Activated CD4-positive, alpha-beta T cell treated with anti-CD3 and anti-CD28 coated beads, Interleukin-2, Interleukin-6, amounts not matched to agents 100 ng/mL and 50 ng/mL, durations not matched to agents 16 hours and 8 hours (primary cell): ENCODE measurements at regions not wholly inside any gene's neighbourhood (a gene's known extent, or its start where the extent isn't known, plus 50 kb on each side); places are given as distances from the start of the nearest gene placed in this dataset.
"Not testable (repeated sequence)": the region's sequence is repeated elsewhere in the genome, so short reads cannot be mapped to it uniquely, and the experiment has no call there.

Experiments
- DNase-seq: peaks from one replicate; pipeline ENCODE4 v3.0.0-alpha.2; 2020

DNA sequence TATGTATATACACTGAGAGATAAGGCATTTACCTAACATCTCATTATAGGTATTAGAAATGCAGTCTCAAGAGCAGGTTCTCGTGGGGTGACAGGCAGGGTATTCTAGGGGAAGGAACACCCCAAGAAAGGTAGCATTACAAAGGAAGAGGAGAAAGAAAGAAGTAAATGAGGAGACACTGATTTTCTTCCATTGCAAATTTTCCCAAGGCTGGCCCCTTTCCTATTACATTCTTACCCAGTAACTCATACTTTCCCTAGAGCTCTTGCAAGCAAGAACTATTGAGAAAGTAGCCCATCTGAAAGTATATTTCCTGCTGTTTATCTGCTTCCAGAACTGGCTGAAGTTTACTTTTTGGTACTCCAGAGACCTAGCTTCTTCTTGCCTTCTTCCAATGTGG is 287.0 kb downstream of the ZNF326 start:
- not testable (repeated sequence) for DNase-seq

DNA sequence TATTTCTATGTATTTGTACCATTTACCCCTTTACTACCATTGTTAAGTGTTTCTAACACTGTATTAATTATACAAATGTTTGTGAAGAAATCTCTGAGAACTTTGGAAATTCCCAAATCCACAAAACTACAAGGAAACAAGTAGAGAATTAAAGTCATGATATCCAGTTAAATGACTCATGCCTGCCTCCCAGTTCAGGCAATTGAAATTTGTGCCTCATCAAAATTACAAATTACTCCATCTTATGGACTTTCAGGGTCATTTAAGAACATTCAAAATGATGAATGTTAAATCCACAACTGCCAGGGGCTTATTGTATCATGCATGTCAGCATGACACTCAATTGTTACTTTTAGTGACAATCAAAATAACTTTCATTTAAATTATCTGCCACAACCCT is 282.4 kb downstream of the ZNF326 start:
- DNase-seq = no peak

- DNase-seq = no peak
These were observed 279.5 kb downstream of the ZNF326 start for GRCh38 chr1:90274376-90274775.

DNA sequence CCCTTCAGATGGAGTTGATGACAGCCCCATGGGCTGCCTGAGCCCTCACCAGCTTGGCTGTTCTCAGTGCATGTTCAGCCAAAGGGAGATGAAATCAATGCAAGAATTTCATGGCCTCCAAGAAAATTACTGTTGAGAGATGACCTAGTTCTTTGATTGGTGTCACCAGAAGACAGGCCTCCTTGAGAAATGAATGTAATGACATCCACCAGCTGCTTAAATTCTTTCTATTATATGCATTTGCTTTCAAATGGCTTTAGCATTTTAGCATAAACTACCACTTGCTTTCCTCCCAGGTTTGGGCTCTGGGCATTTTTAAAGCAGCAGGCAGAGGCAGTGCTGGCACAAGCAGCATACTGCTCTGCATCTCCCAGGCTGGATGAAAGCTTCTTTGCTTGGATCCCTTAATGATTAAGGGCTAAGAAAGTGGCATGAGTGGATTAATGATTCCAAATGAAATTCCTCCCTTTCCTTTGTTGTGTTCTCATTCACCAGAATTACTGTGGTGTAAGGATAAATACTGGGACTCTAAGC is 278.4 kb downstream of the ZNF326 start:
- no peak for DNase-seq

GRCh38 chr1:90262791-90263190 is 267.9 kb downstream of the ZNF326 start:
- DNase-seq = no peak

- no peak for DNase-seq
These were observed 267.4 kb downstream of the ZNF326 start for GRCh38 chr1:90262286-90262685.

DNA sequence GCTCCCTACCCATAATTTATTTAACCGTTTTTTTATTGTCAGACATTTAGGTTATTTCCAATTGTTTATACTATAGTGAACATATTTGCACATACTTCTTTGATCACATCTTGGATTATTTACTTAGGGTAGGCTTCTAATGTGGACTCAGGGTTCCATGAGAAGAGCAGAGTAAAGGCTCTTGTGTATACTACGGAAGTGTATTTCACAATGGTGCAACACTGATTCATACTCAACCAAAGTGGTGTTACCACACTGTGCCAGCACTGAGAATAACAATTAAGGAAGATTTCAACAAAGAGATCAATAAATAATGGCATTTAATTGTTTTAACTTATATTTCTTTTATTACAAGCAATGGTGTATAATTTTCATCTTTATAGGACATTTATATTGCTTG is 251.2 kb downstream of the ZNF326 start:
- no peak for DNase-seq

- no peak for DNase-seq
These were observed 241.6 kb downstream of the ZNF326 start for GRCh38 chr1:90236493-90236892.

- DNase-seq = no peak
These were observed 228.5 kb downstream of the ZNF326 start for GRCh38 chr1:90223401-90223800.

DNA sequence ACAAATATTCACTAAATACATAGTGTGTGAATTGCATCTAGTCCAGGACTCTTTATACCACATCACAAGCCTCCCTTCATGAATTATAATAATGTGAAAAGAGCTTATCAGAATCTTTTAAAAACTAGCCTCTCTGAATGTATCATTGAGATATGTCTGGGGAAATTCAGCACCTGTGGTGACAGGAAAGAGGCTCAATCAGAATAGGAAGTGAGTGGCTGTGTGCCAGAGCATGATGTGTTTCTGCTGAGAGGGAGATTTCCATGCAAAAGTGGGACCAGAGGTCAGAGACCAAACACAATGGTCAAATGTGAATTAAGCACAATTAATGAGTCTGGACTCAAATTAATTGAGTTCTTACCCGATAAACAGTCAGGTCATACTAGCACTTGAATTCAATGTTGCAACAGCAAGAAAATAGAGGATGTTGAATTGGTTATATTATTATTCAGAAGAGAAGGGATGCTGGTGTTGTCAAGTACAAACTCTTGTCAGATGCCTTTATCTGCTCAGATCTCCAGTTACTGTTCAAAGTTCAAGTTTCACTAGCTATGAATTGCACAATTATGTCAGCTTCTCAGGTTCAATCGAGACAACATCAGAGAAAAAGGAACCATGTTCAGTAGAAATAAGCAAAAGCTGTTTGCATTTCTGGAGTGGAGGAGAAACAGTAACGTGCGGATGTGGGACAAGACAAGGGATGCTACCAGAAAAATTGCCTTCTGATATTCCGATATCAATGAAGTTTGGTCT is 226.2 kb downstream of the ZNF326 start:
- DNase-seq = no peak

GRCh38 chr1:90220496-90220895 is 225.6 kb downstream of the ZNF326 start:
- DNase-seq = no peak

DNA sequence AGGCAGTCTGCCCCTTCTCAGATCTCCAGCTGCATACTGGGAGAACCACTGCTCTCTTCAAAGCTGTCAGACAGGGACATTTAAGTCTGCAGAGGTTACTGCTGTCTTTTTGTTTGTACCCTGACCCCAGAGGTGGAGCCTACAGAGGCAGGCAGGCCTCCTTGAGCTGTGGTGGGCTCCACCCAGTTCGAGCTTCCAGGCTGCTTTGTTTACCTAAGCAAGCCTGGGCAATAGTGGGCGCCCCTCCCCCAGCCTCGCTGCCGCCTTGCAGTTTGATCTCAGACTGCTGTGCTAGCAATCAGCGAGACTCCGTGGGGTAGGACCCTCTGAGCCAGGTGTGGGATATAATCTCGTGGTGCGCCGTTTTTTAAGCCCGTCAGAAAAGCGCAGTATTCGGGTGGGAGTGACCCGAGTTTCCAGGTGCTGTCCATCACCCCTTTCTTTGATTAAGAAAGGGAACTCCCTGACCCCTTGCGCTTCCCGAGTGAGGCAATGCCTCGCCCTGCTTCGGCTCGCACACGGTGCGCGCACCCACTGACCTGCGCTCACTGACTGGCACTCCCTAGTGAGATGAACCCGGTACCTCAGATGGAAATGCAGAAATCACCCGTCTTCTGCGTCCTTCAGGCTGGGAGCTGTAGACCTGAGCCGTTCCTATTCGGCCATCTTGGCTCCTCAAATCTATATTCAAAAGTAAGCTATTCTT is 224.4 kb downstream of the ZNF326 start:
- not testable (repeated sequence) for DNase-seq

- DNase-seq = no peak
These were observed 216.0 kb downstream of the ZNF326 start for GRCh38 chr1:90210633-90211491.

GRCh38 chr1:90208949-90209348 is 214.0 kb downstream of the ZNF326 start:
- no peak for DNase-seq

GRCh38 chr1:90206260-90206659 is 211.3 kb downstream of the ZNF326 start:
- DNase-seq = no peak

DNA sequence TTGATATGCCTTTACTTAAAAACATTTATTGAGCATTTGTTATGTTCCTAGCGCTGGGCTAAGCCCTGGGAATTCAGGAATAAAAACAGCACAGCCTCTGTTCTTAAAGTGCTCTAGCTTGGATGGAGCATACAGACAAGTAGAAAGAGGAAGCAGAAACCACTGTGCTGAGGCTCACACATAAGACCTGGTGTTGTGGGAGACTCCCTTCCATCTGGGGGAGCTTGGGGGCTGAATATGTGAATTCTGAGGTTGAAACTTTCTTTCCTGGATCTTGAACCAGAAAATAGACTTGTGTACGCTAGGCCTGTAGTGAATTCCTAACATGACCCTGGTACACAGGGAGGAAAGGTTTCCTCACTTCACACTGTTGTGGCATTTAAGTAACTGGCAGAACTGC is 209.9 kb downstream of the ZNF326 start:
- DNase-seq = no peak

DNA sequence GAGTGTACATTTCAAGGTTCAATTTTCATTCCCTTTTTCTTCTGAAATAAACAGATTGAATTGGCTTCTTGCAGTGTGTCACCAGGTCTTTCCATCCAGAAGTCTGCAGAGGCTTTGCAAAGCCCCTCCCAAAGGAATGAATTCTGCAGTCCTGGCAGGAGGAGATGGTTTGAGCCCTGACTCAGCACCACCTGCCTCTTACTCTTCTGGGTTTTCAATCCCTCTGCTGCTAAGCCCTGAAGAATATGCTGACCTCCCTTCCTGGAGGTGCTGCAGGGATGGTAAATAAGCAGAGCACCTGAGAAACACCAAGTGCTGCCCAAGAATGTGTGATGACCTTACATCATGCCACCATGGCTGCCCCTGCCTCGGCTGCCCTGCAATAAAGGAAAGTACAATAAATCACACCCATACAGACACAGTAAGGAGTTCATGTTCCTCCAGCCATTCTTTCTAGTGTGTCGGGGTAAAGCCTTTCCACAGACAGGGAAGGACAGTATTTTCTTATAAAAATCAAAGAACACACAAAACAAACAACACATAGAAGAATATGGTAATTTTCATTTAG is 209.2 kb downstream of the ZNF326 start:
- DNase-seq = no peak

DNA sequence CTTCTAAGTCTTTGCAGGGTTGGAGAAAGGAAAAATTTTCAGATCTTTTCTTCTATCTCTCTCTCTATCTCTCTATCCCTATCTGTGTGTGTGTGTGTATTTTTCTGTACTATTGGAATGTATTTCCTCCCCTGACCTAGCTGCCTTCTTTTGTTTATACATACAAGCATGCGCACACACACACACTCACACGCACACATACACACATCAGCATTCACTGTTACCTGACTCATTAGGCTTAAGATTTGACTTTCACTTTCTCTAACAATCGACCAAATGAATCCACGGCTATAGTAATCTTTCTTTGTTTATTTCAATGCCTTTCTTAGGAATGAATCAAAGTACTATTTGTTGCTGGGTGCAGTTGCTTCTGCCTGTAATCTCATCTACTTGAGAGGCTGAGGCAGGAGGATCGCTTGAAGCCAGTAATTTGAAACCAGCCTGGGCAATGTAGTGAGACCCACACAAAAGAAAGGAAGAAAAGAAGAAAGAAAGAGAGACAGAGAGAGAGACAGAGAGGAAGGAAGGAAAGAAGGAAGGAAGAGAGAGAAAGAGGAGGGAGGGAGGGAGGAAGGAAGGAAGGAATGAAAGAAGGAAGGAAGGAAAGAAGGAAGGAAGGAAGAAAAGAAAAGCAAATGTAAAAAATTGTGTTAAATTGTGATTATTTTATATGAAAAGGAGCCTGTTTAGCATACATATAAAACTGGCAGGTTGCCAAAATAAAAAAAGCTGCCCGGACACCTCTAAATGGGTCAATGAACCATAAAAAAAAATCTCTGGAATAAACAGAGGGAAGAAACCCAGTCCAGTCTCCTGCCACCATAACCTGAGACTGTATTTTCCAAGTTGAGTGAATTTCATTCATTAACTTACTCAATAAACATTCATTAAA is 206.8 kb downstream of the ZNF326 start:
- DNase-seq = no peak

- DNase-seq = no peak
These were observed 205.8 kb downstream of the ZNF326 start for GRCh38 chr1:90200646-90201205.

DNA sequence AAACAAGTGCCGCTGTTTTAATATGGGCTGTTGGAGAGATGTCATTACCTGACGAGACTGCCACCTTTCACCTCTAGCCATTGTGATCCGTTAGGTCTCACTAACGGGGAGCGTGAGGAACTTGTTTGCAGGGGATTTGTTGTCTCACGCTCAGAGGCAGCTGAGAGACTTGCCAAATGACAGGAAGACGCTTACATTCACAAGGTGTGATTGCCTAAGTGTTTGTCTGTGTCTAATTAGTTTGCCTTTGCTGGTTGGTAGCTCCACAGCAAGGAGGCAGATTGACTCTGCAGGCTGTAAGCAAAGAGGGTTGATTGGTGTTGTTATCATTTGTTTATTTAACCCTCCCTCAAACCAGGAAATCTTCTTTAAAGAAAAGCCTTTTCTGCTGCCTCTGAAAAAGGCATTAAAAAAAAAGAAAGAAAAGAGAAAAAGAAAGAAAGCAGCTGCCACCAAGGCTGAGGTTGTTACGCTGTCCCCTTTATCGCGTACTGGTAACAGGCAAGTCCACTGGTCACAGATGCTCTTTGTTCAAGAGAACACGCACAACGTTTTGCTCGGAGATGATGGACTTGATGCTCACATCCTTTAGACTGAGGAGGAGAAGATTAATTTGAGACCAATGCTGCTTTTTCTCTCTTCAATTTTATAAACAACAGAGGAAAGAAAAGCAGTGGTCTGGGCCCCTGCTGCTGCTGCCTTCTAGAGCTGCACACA is 203.9 kb downstream of the ZNF326 start:
- DNase-seq = no peak

DNA sequence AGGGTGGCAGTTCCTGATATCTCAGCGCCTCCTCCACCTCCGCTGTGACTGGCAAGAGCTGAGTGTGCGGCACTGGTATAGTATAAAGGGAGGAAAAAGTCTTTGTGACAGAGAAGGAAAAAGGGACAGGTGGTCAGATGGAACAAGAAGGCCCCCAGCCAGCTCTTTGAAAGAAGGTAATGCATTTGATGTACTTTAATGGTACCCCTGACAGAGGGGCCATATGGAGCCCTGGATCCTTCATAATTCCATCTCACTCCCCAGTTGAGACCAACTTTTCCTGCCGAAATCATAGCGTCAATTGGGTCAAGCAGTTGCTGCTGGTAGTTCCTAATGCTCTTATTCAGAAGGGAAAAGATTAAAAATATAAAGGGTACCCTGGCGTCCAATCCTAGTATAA is 198.2 kb downstream of the ZNF326 start:
- no peak for DNase-seq
